Loucy (cell line): ENCODE measurements at regions not wholly inside any gene's neighbourhood (a gene's known extent, or its start where the extent isn't known, plus 50 kb on each side); places are given as distances from the start of the nearest gene placed in this dataset.

ENCODE experiments used
- H2AFZ ChIP-seq: fragments of 200-600 bp; sonication (generic); 2 replicates; pipeline ENCODE4 v1.6.0; 2016; ENCODE audit warnings: antibody characterized with exemption, mild to moderate bottlenecking, low read length, moderate library complexity
- H3F3A ChIP-seq: fragments of 200-600 bp; 2 replicates; pipeline ENCODE4 v1.6.0; 2016; ENCODE audit warnings: antibody characterized with exemption, low read depth, mild to moderate bottlenecking
- H3K27me3 ChIP-seq: fragments of 200-600 bp; sonication (generic); 2 replicates; pipeline ENCODE4 v1.6.1; 2014; ENCODE audit warnings: low read length, mild to moderate bottlenecking; ENCODE audit not compliant: insufficient read depth, poor library complexity, severe bottlenecking
- H3K36me3 ChIP-seq: fragments of 200-600 bp; sonication (generic); 2 replicates; pipeline ENCODE4 v1.6.1; 2016; ENCODE audit warnings: low read length; ENCODE audit not compliant: insufficient read depth
- H3K4me1 ChIP-seq: fragments of 200-600 bp; sonication (generic); 2 replicates; pipeline ENCODE4 v1.5.1; 2014; ENCODE audit warnings: low read length, mild to moderate bottlenecking; ENCODE audit not compliant: insufficient read depth, poor library complexity, severe bottlenecking
- H3K4me2 ChIP-seq: fragments of 200-600 bp; sonication (generic); 2 replicates; pipeline ENCODE4 v1.6.0; 2014; ENCODE audit warnings: antibody characterized with exemption, low read length, low read depth, mild to moderate bottlenecking; ENCODE audit not compliant: poor library complexity, severe bottlenecking
- H3K4me3 ChIP-seq: fragments of 200-600 bp; sonication (generic); 2 replicates; pipeline ENCODE4 v1.5.1; 2014; ENCODE audit warnings: low read length, mild to moderate bottlenecking, mixed read lengths; ENCODE audit not compliant: poor library complexity, severe bottlenecking
- H3K79me2 ChIP-seq: fragments of 200-600 bp; sonication (generic); 2 replicates; pipeline ENCODE4 v1.6.1; 2014; ENCODE audit warnings: low read length; ENCODE audit not compliant: insufficient read depth
- H3K9ac ChIP-seq: fragments of 200-600 bp; sonication (generic); 2 replicates; pipeline ENCODE4 v1.6.0; 2014; ENCODE audit warnings: mild to moderate bottlenecking, low read depth, low read length, moderate library complexity; ENCODE audit not compliant: poor library complexity, severe bottlenecking
- H3K9me2 ChIP-seq: fragments of 200-600 bp; sonication (generic); replicated peaks from 2 replicates; pipeline ENCODE4 v1.6.1; 2016; ENCODE audit warnings: low read depth, low read length, mixed read lengths
- H3K9me3 ChIP-seq: fragments of 200-600 bp; sonication (generic); 2 replicates; pipeline ENCODE4 v1.6.1; 2014; ENCODE audit warnings: mild to moderate bottlenecking, antibody characterized with exemption, low read length, low read depth; ENCODE audit not compliant: insufficient read depth
- H4K20me1 ChIP-seq: fragments of 200-600 bp; sonication (generic); 2 replicates; pipeline ENCODE4 v1.6.0; 2014; ENCODE audit warnings: antibody characterized with exemption, low read length, mild to moderate bottlenecking; ENCODE audit not compliant: insufficient read depth, poor library complexity, severe bottlenecking
- CTCF ChIP-seq: fragments of 200-600 bp; sonication (generic); conservative IDR thresholded peaks from 2 replicates; pipeline ENCODE4 v1.5.1; 2014; ENCODE audit warnings: mild to moderate bottlenecking, antibody characterized with exemption, low read length
- EZH2phosphoT487 ChIP-seq: fragments of 200-600 bp; IDR thresholded peaks from 2 replicates; pipeline ENCODE4 v1.6.1; 2018; ENCODE audit warnings: antibody characterized with exemption, mild to moderate bottlenecking, moderate library complexity, borderline replicate concordance

DNA sequence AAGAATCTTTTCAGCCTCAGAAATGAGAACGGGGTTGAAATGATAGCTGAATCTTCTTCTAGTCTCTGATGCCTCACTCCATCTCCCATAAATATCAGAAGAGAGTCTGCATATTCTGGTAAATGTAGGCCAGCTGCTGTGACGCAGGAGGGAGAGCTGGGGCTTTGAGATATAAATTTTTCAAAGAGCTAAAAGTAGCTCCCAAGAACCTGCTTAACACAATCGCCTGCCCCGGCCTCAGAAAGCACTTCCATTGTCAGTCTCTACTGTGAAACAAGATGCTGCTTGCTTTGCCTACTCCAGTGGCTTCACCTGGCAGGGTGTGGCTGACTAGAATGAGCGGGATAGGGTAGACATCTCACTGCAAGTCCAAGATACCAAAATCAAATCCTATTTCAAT, 105.0 kb upstream of the CCDC150 start:
- no peaks in the 10 kb centered on the region for H4K20me1 ChIP-seq
- no peak overlapping the region for H2AFZ ChIP-seq
- no peaks in the 10 kb centered on the region for H3K79me2 ChIP-seq
- no peak overlapping the region for H3K9ac ChIP-seq
- H3K4me2 ChIP-seq = no peak overlapping the region
- no peaks in the 10 kb centered on the region for H3K9me2 ChIP-seq
- H3K4me1 ChIP-seq = no peaks in the 10 kb centered on the region
- H3K36me3 ChIP-seq = no peaks in the 10 kb centered on the region
- TF ChIP-seq CTCF (no peak), EZH2phosphoT487 (no peak)
- H3K27me3 ChIP-seq = no peaks in the 10 kb centered on the region
- H3K9me3 ChIP-seq = no peaks in the 10 kb centered on the region
- no peak overlapping the region for H3K4me3 ChIP-seq
- no peaks in the 10 kb centered on the region for H3F3A ChIP-seq

DNA sequence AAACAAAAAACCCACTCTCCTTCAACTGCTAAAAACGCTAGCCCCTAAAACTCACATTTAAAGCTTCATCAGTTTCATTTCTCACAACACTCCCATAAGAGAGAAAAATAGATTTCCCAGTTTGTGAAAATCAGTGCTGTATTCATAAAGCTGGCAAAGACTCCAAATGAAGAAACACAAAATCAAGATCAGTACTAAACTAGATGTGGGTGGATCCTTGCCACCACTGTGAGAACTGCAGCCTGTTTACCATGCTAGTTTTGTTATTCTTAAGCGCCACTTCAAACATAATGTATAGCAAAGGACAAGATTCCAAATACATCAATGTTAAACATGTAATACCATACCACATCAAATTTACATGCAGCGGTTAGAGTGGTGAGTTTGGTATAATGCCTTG, 104.5 kb upstream of the CCDC150 start:
- Histone ChIP-seq H3K27me3 (no peaks in the 10 kb centered on the region), H3K4me3 (no peak overlapping the region), H3K36me3 (no peaks in the 10 kb centered on the region), H3K4me1 (no peaks in the 10 kb centered on the region), H3K79me2 (no peaks in the 10 kb centered on the region), H3K9me2 (no peaks in the 10 kb centered on the region), H2AFZ (no peak overlapping the region), H4K20me1 (no peaks in the 10 kb centered on the region), H3K9ac (no peak overlapping the region), H3K4me2 (no peak overlapping the region), H3K9me3 (no peaks in the 10 kb centered on the region), H3F3A (no peaks in the 10 kb centered on the region)
- TF ChIP-seq EZH2phosphoT487 (no peak), CTCF (no peak)

DNA sequence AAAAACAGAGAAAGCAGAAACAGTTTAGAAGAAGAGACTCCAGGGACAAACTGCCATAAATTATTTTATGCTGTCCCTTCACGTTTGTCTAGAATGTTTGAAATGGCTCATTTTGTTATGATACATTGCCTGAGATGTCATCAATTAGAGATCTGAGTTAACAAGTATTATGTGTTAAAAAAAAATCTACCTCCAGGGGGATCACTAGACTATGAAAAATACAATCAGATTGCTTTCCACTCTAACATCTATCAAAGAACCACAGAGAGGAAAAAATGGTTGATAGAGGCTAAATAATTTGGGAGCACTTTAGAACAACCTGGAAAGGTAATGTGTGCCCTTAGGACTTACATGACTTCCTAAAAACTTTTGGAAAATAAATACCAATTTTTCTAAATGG, 103.8 kb upstream of the CCDC150 start:
- Histone ChIP-seq H3K27me3 (no peaks in the 10 kb centered on the region), H3K4me3 (no peak overlapping the region), H3K36me3 (no peaks in the 10 kb centered on the region), H3K4me1 (no peaks in the 10 kb centered on the region), H3K9me3 (no peaks in the 10 kb centered on the region), H3K4me2 (no peak overlapping the region), H3F3A (no peaks in the 10 kb centered on the region), H4K20me1 (no peaks in the 10 kb centered on the region), H3K9ac (no peak overlapping the region), H3K79me2 (no peaks in the 10 kb centered on the region), H3K9me2 (no peaks in the 10 kb centered on the region), H2AFZ (no peak overlapping the region)
- TF ChIP-seq EZH2phosphoT487 (no peak), CTCF (peak; percentile 53)
